IMR-90 (cell line): ENCODE measurements at regions not wholly inside any gene's neighbourhood (a gene's known extent, or its start where the extent isn't known, plus 50 kb on each side); places are given as distances from the start of the nearest gene placed in this dataset.

ENCODE experiments used
- ATAC-seq: fragments of 200-7000 bp; cut with Tn5 transposase; 2 replicates; pipeline ENCODE4 v1.9.1; 2020; ENCODE audit warnings: low read depth, mild to moderate bottlenecking, moderate library complexity
- BruUV-seq: library from RNA; stranded (reverse); fragments of 400-500 nt; replicated peaks from 2 replicates; lab custom pipeline; 2021; lab: Mats Ljungman, UMichigan
- CTCF ChIA-PET: fragments of 300-600 bp; formaldehyde crosslinking; extraction: SDS; loops from one replicate; lab custom pipeline; 2021; ENCODE audit warnings: antibody characterized with exemption; lab: Yijun Ruan, JAX
- POLR2A ChIA-PET: fragments of 300-600 bp; sonication (Branson Sonifier 250); formaldehyde crosslinking; loops from one replicate; lab custom pipeline; 2022; ENCODE audit warnings: antibody characterized with exemption; ENCODE audit not compliant: unreplicated experiment; lab: Charles Lee
- DNase-seq: peaks from one replicate; pipeline ENCODE4 v3.0.0; 2013
- H2AFZ ChIP-seq: replicated peaks from 2 replicates; pipeline ENCODE3; 2013; ENCODE audit warnings: low read length, mild to moderate bottlenecking; ENCODE audit not compliant: poor library complexity
- H2AK5ac ChIP-seq: 2 replicates; pipeline ENCODE4 v1.6.1; 2013; ENCODE audit warnings: low read depth, low read length, inconsistent platforms
- H2AK9ac ChIP-seq: replicated peaks from 2 replicates; pipeline ENCODE3; 2013; ENCODE audit warnings: mild to moderate bottlenecking, low read depth, low read length, moderate library complexity; ENCODE audit not compliant: poor library complexity
- H2BK120ac ChIP-seq: 2 replicates; pipeline ENCODE4 v1.6.1; 2013; ENCODE audit warnings: low read depth, low read length, inconsistent platforms
- H2BK15ac ChIP-seq: 3 replicates; pipeline ENCODE4 v1.6.1; 2013; ENCODE audit warnings: low read depth, low read length, inconsistent platforms
- H2BK20ac ChIP-seq: 2 replicates; pipeline ENCODE4 v1.6.1; 2013; ENCODE audit warnings: low read depth, mild to moderate bottlenecking, inconsistent platforms, low read length, moderate library complexity
- H2BK5ac ChIP-seq: 2 replicates; pipeline ENCODE4 v1.6.1; 2013; ENCODE audit warnings: mild to moderate bottlenecking, low read depth, low read length, inconsistent platforms; ENCODE audit not compliant: poor library complexity, severe bottlenecking
- H3K14ac ChIP-seq: replicated peaks from 2 replicates; pipeline ENCODE4 v1.6.1; 2013; ENCODE audit warnings: low read depth, low read length, inconsistent platforms
- H3K18ac ChIP-seq: 2 replicates; pipeline ENCODE4 v1.6.1; 2013; ENCODE audit warnings: low read depth, low read length, control low read depth
- H3K23ac ChIP-seq: 2 replicates; pipeline ENCODE4 v1.6.1; 2013; ENCODE audit warnings: low read depth, low read length, inconsistent platforms
- H3K27ac ChIP-seq: 2 replicates; pipeline ENCODE4 v1.5.1; 2013; ENCODE audit warnings: mild to moderate bottlenecking, control low read depth, low read length; ENCODE audit not compliant: insufficient read depth
- H3K27me3 ChIP-seq: 2 replicates; pipeline ENCODE4 v1.6.1; 2013; ENCODE audit warnings: low read length; ENCODE audit not compliant: control insufficient read depth, insufficient read depth
- H3K36me3 ChIP-seq: 2 replicates; pipeline ENCODE4 v1.6.1; 2013; ENCODE audit warnings: low read length, mixed read lengths; ENCODE audit not compliant: control insufficient read depth, insufficient read depth
- H3K4ac ChIP-seq: 2 replicates; pipeline ENCODE4 v1.6.1; 2013; ENCODE audit warnings: low read depth, low read length, inconsistent platforms
- H3K4me1 ChIP-seq: 2 replicates; pipeline ENCODE4 v1.6.1; 2013; ENCODE audit warnings: low read length, mixed read lengths; ENCODE audit not compliant: control insufficient read depth, insufficient read depth
- H3K4me2 ChIP-seq: 2 replicates; pipeline ENCODE4 v1.6.1; 2013; ENCODE audit warnings: low read depth, mild to moderate bottlenecking, control low read depth, low read length, moderate library complexity
- H3K4me3 ChIP-seq: 2 replicates; pipeline ENCODE4 v1.5.1; 2013; ENCODE audit warnings: low read depth, mild to moderate bottlenecking, control low read depth, low read length, moderate library complexity; ENCODE audit not compliant: insufficient read depth
- H3K56ac ChIP-seq: 2 replicates; pipeline ENCODE4 v1.6.1; 2013; ENCODE audit warnings: low read length, inconsistent platforms; ENCODE audit not compliant: insufficient read depth; ENCODE audit errors: extremely low read depth
- H3K79me1 ChIP-seq, 2 experiments: 2 replicates each; pipeline ENCODE4 v1.6.1; 2013; ENCODE audit warnings: low read length in 2 of 2, inconsistent platforms in 1 of 2, low read depth in 1 of 2
- H3K9ac ChIP-seq: 2 replicates; pipeline ENCODE4 v1.6.1; 2013; ENCODE audit warnings: low read depth, low read length, control low read depth
- H3K9me1 ChIP-seq: 2 replicates; pipeline ENCODE4 v1.6.1; 2013; ENCODE audit warnings: low read length, inconsistent platforms; ENCODE audit not compliant: insufficient read depth
- H3K9me3 ChIP-seq: 2 replicates; pipeline ENCODE4 v1.6.1; 2013; ENCODE audit warnings: low read length; ENCODE audit not compliant: control insufficient read depth, insufficient read depth
- H4K20me1 ChIP-seq: 2 replicates; pipeline ENCODE4 v1.6.1; 2013; ENCODE audit warnings: low read length, inconsistent platforms; ENCODE audit not compliant: insufficient read depth
- H4K5ac ChIP-seq: 2 replicates; pipeline ENCODE4 v1.6.1; 2013; ENCODE audit warnings: mild to moderate bottlenecking, low read depth, low read length, control low read depth
- H4K8ac ChIP-seq, 2 experiments: 2 replicates each; pipeline ENCODE4 v1.6.1; 2013; ENCODE audit warnings: low read depth in 2 of 2, low read length in 2 of 2, control low read depth in 1 of 2, inconsistent platforms in 1 of 2
- H4K91ac ChIP-seq: 2 replicates; pipeline ENCODE4 v1.6.1; 2013; ENCODE audit warnings: low read depth, low read length, inconsistent platforms; ENCODE audit not compliant: insufficient read depth
- MAFK ChIP-seq: IDR thresholded peaks from 2 replicates; pipeline ENCODE4 v1.6.1; 2012; ENCODE audit warnings: low read depth, low read length, improper control_type of control experiment
- RAD21 ChIP-seq: IDR thresholded peaks from 2 replicates; pipeline ENCODE4 v1.6.1; 2012; ENCODE audit warnings: low read length, improper control_type of control experiment
- USF2 ChIP-seq: fragments of 150-350 bp; IDR thresholded peaks from 2 replicates; pipeline ENCODE4 v1.6.1; 2017; ENCODE audit warnings: mild to moderate bottlenecking, antibody characterized with exemption, low read length, low read depth
- WGBS, 2 experiments: methylation state at CpG; one replicate each; pipeline versions ENCODE4 v1.1.5 to v1.1.7; 2013; ENCODE audit warnings: missing lambda C conversion rate in 2 of 2; ENCODE audit not compliant: insufficient read length in 1 of 2; ENCODE audit errors: extremely low coverage in 2 of 2; 5-methylcytosine and 5-hydroxymethylcytosine counted together
- dilution Hi-C: fragments of 300-500 bp; cut with HindIII; formaldehyde crosslinking; loops from one replicate; pipeline ENCODE4 v1.14.3; 2018; ENCODE audit warnings: low sequenced_read_pairs; ENCODE audit not compliant: unreplicated experiment
- in situ Hi-C: fragments of 300-500 bp; cut with MboI; formaldehyde crosslinking; loops from 3 replicates; pipeline ENCODE4 v1.14.3; 2019; ENCODE audit warnings: low sequenced_read_pairs, inconsistent platforms, mixed read lengths
- intact Hi-C: fragments of 100-400 bp; cut with micrococcal nuclease; formaldehyde crosslinking; loops from 2 replicates; pipeline ENCODE4 v1.10.0; 2022

GRCh38 chr18:28313602-28314001, 136.7 kb upstream of the CDH2 start:
- BruUV-seq = no TSS peak
- Histone ChIP-seq H3K9me3 (no peaks in the 10 kb centered on the region), H2BK120ac (no peak overlapping the region), H3K14ac (no peak overlapping the region), H4K20me1 (no peaks in the 10 kb centered on the region), H3K27ac (no peak overlapping the region), H3K9me1 (no peaks in the 10 kb centered on the region), H3K27me3 (no peaks in the 10 kb centered on the region), H3K23ac (no peak overlapping the region), H2BK20ac (no peak overlapping the region), H4K91ac (no peak overlapping the region), H3K18ac (no peak overlapping the region), H3K79me1 (no peaks in the 10 kb centered on the region), H2BK5ac (no peak overlapping the region), H2BK15ac (no peak overlapping the region), H2AK9ac (no peak overlapping the region), H3K56ac (no peak overlapping the region), H3K9ac (no peak overlapping the region), H4K8ac (no peak overlapping the region), H3K4me3 (no peak overlapping the region), H3K4me2 (no peak overlapping the region), H3K4ac (no peak overlapping the region), H2AFZ (no peak overlapping the region), H2AK5ac (no peak overlapping the region), H4K5ac (no peak overlapping the region), H3K4me1 (no peaks in the 10 kb centered on the region), H3K36me3 (no peaks in the 10 kb centered on the region)
- CTCF ChIA-PET = no interaction called here
- POLR2A ChIA-PET = no interaction called here
- TF ChIP-seq USF2 (no peak), MAFK (peak; percentile 44), RAD21 (no peak)
- in situ Hi-C loops (no loop called here), dilution Hi-C loops (no loop called here), intact Hi-C loops (no loop called here)
- no CpG with 5 or more reads among the region's 3 CpGs for WGBS, 2 experiments
- no peak for DNase-seq
- ATAC-seq = no peak
